H1 (cell line): ENCODE measurements at regions not wholly inside any gene's neighbourhood (a gene's known extent, or its start where the extent isn't known, plus 50 kb on each side); places are given as distances from the start of the nearest gene placed in this dataset.
"Not testable (repeated sequence)": the region's sequence is repeated elsewhere in the genome, so short reads cannot be mapped to it uniquely, and the experiment has no call there.

Experiments used
- CTCF ChIA-PET: fragments of 300-600 bp; sonication (Branson Sonifier 250); formaldehyde crosslinking; loops from one replicate; lab custom pipeline; 2021; ENCODE audit not compliant: partially characterized antibody; lab: Charles Lee
- POLR2A ChIA-PET: fragments of 300-600 bp; sonication (Branson Sonifier 250); formaldehyde crosslinking; loops from one replicate; lab custom pipeline; 2021; ENCODE audit warnings: inconsistent platforms; ENCODE audit not compliant: partially characterized antibody; lab: Charles Lee
- DNase-seq, 2 experiments: peaks; one replicate each; pipeline versions ENCODE4 v3.0.0 to v3.0.0-alpha.2; 2010 to 2022; ENCODE audit warnings: low spot score in 2 of 2, low read depth in 1 of 2, mixed read lengths in 1 of 2
- FAIRE-seq: peaks from 2 replicates; lab custom pipeline; 2011; peaks lifted over from hg19 to GRCh38; lab: Jason Lieb, UNC
- H2AFZ ChIP-seq: 2 replicates; pipeline ENCODE4 v1.8.1; 2012; ENCODE audit warnings: low read length, inconsistent platforms
- H2AK5ac ChIP-seq: 2 replicates; pipeline ENCODE4 v1.6.1; 2013; ENCODE audit warnings: low read depth, low read length
- H2BK120ac ChIP-seq: replicated peaks from 2 replicates; pipeline ENCODE3; 2013; ENCODE audit warnings: low read depth, low read length, inconsistent platforms
- H2BK12ac ChIP-seq: 2 replicates; pipeline ENCODE4 v1.6.1; 2013; ENCODE audit warnings: low read depth, low read length
- H2BK15ac ChIP-seq: 2 replicates; pipeline ENCODE4 v1.6.1; 2013; ENCODE audit warnings: low read length
- H2BK20ac ChIP-seq: 2 replicates; pipeline ENCODE4 v1.6.1; 2013; ENCODE audit warnings: low read length
- H2BK5ac ChIP-seq: 2 replicates; pipeline ENCODE4 v1.6.1; 2013; ENCODE audit warnings: low read depth, low read length
- H3K14ac ChIP-seq: 2 replicates; pipeline ENCODE4 v1.6.1; 2013; ENCODE audit warnings: inconsistent platforms; ENCODE audit not compliant: insufficient read length
- H3K18ac ChIP-seq: 2 replicates; pipeline ENCODE4 v1.6.1; 2013; ENCODE audit warnings: low read length; ENCODE audit errors: extremely low read depth
- H3K23ac ChIP-seq: 2 replicates; pipeline ENCODE4 v1.6.1; 2013; ENCODE audit warnings: inconsistent platforms; ENCODE audit not compliant: insufficient read length
- H3K23me2 ChIP-seq: 2 replicates; pipeline ENCODE4 v1.6.1; 2013; ENCODE audit warnings: low read depth, low read length
- H3K27ac ChIP-seq: 2 replicates; pipeline ENCODE4 v1.6.1; 2011; ENCODE audit warnings: low read depth, low read length, inconsistent platforms
- H3K27me3 ChIP-seq, 4 experiments: replicated peaks in 1 of 4; 1 replicate in 1 of 4; 2 replicates in 3 of 4; pipeline versions ENCODE4 v1.6.1 to v1.8.1; 2011 to 2013; ENCODE audit warnings: low read length in 3 of 4, mild to moderate bottlenecking in 3 of 4, inconsistent platforms in 2 of 4, mixed read lengths in 2 of 4, moderate library complexity in 1 of 4; ENCODE audit not compliant: control insufficient read depth in 3 of 4, insufficient read depth in 3 of 4; ENCODE audit errors: extremely low read depth in 1 of 4
- H3K36me3 ChIP-seq, 4 experiments: 2 replicates each; pipeline versions ENCODE4 v1.6.1 to v1.8.1; 2011 to 2013; ENCODE audit warnings: mild to moderate bottlenecking in 4 of 4, low read length in 3 of 4, moderate library complexity in 2 of 4, control low read depth in 1 of 4, inconsistent platforms in 1 of 4; ENCODE audit not compliant: insufficient read depth in 4 of 4, control insufficient read depth in 2 of 4
- H3K4ac ChIP-seq: replicated peaks from 2 replicates; pipeline ENCODE3; 2013; ENCODE audit warnings: low read length, low read depth, mixed read lengths, inconsistent platforms; ENCODE audit not compliant: insufficient read length
- H3K4me1 ChIP-seq, 4 experiments: replicated peaks in 1 of 4; 1 replicate in 1 of 4; 2 replicates in 3 of 4; pipeline versions ENCODE4 v1.6.1 to v1.8.1; 2011 to 2013; ENCODE audit warnings: low read length in 3 of 4, inconsistent platforms in 2 of 4, mixed read lengths in 1 of 4; ENCODE audit not compliant: insufficient read depth in 4 of 4, control insufficient read depth in 3 of 4
- H3K4me2 ChIP-seq, 2 experiments: 2 replicates each; pipeline versions ENCODE4 v1.6.1 to v1.8.1; 2011 to 2013; ENCODE audit warnings: low read depth in 2 of 2, low read length in 2 of 2, control low read depth in 1 of 2, inconsistent platforms in 1 of 2, mild to moderate bottlenecking in 1 of 2; ENCODE audit not compliant: insufficient read depth in 1 of 2
- H3K4me3 ChIP-seq, 4 experiments: fragments of 200-600, 300-600 bp in 1 of 4; sonication (generic), shearing (Covaris generic), sonication (Bioruptor Twin) in 1 of 4; 2 replicates each; pipeline versions ENCODE4 v1.5.1 to v1.8.1; 2011 to 2016; ENCODE audit warnings: low read length in 4 of 4, low read depth in 3 of 4, control low read depth in 2 of 4, inconsistent platforms in 2 of 4, mild to moderate bottlenecking in 2 of 4, mixed read lengths in 1 of 4, moderate library complexity in 1 of 4; ENCODE audit not compliant: insufficient read depth in 2 of 4; ENCODE audit errors: extremely low read depth in 1 of 4
- H3K56ac ChIP-seq: replicated peaks from 2 replicates; pipeline ENCODE3; 2013; ENCODE audit warnings: low read depth, mild to moderate bottlenecking, mixed read lengths, low read length, inconsistent platforms; ENCODE audit not compliant: insufficient read length
- H3K79me1 ChIP-seq: 2 replicates; pipeline ENCODE4 v1.6.1; 2013; ENCODE audit warnings: low read depth, low read length, control low read depth
- H3K79me2 ChIP-seq, 2 experiments: 2 replicates each; pipeline versions ENCODE4 v1.6.1 to v1.8.1; 2012 to 2013; ENCODE audit warnings: low read length in 2 of 2, mild to moderate bottlenecking in 2 of 2, inconsistent platforms in 1 of 2; ENCODE audit not compliant: insufficient read depth in 2 of 2, control insufficient read depth in 1 of 2
- H3K9ac ChIP-seq, 4 experiments: replicated peaks in 1 of 4; 1 replicate in 1 of 4; 2 replicates in 3 of 4; pipeline versions ENCODE4 v1.6.1 to v1.8.1; 2011 to 2013; ENCODE audit warnings: low read depth in 3 of 4, low read length in 3 of 4, control low read depth in 2 of 4, mild to moderate bottlenecking in 2 of 4, moderate library complexity in 2 of 4, inconsistent platforms in 1 of 4; ENCODE audit errors: extremely low read depth in 1 of 4
- H3K9me3 ChIP-seq, 2 experiments: 2 replicates each; pipeline versions ENCODE4 v1.6.1 to v1.8.1; 2012 to 2013; ENCODE audit warnings: mild to moderate bottlenecking in 2 of 2, moderate library complexity in 2 of 2, control low read depth in 1 of 2, inconsistent platforms in 1 of 2, low read depth in 1 of 2, low read length in 1 of 2, mixed read lengths in 1 of 2; ENCODE audit not compliant: insufficient read depth in 2 of 2
- H4K20me1 ChIP-seq, 2 experiments: replicated peaks in 1 of 2; 2 replicates each; pipeline versions ENCODE3 to v1.8.1; 2011 to 2013; ENCODE audit warnings: inconsistent platforms in 2 of 2, low read length in 2 of 2, mild to moderate bottlenecking in 1 of 2; ENCODE audit not compliant: insufficient read depth in 2 of 2, control insufficient read depth in 1 of 2
- H4K5ac ChIP-seq: 2 replicates; pipeline ENCODE4 v1.6.1; 2013; ENCODE audit warnings: low read length, low read depth, mixed read lengths, inconsistent platforms; ENCODE audit not compliant: insufficient read length
- H4K8ac ChIP-seq: 2 replicates; pipeline ENCODE4 v1.8.0; 2013; ENCODE audit warnings: mild to moderate bottlenecking, moderate library complexity, low read length, inconsistent platforms; ENCODE audit not compliant: insufficient read depth; ENCODE audit errors: extremely low read depth
- H4K91ac ChIP-seq: replicated peaks from 2 replicates; pipeline ENCODE3; 2013; ENCODE audit warnings: low read length, mixed read lengths, inconsistent platforms; ENCODE audit not compliant: insufficient read length
- EP300 ChIP-seq, 2 experiments: IDR thresholded peaks; 1 replicate in 1 of 2; 2 replicates in 1 of 2; pipeline ENCODE4 v1.6.1; 2011 to 2012; ENCODE audit warnings: low read depth in 2 of 2, low read length in 2 of 2, mild to moderate bottlenecking in 2 of 2, borderline replicate concordance in 1 of 2, inconsistent platforms in 1 of 2, moderate library complexity in 1 of 2
- WGBS, 2 experiments: shearing (Covaris generic) in 1 of 2; methylation state at CpG; one replicate each; pipeline versions ENCODE4 v1.1.6 to v1.1.7; 2013 to 2015; ENCODE audit warnings: low lambda C conversion rate in 2 of 2, mixed read lengths in 2 of 2, inconsistent platforms in 1 of 2, low coverage in 1 of 2, missing lambda C conversion rate in 1 of 2; ENCODE audit not compliant: insufficient replicate concordance in 2 of 2, insufficient coverage in 1 of 2, insufficient read length in 1 of 2; ENCODE audit errors: extremely low coverage in 1 of 2, missing lambda C conversion rate in 1 of 2; 5-methylcytosine and 5-hydroxymethylcytosine counted together

- H3K9me3 ChIP-seq, H3K4me2 ChIP-seq, H4K5ac ChIP-seq, POLR2A ChIA-PET, H4K20me1 ChIP-seq, H3K27me3 ChIP-seq, H3K79me2 ChIP-seq, H3K36me3 ChIP-seq, H4K8ac ChIP-seq, H3K23ac ChIP-seq, H3K4me3 ChIP-seq, H3K4ac ChIP-seq, H3K79me1 ChIP-seq, H2AK5ac ChIP-seq, H2BK15ac ChIP-seq, H2BK120ac ChIP-seq, H3K9ac ChIP-seq, FAIRE-seq, CTCF ChIA-PET, H2BK20ac ChIP-seq, H3K14ac ChIP-seq, H4K91ac ChIP-seq, H3K4me1 ChIP-seq, H3K18ac ChIP-seq, H2BK12ac ChIP-seq, H2BK5ac ChIP-seq, H3K23me2 ChIP-seq, H2AFZ ChIP-seq, H3K27ac ChIP-seq, H3K56ac ChIP-seq: not testable (repeated sequence)
- DNase-seq, result peak in 1 of 2 experiments; percentile 43
- TF ChIP-seq EP300 (IDR thresholded peaks at IDR 0.05; ENCODE audit: borderline replicate concordance in 1 of 2, low read depth in 2 of 2, low read length in 2 of 2), result peak in 1 of 2 experiments; percentile 48; a peak in 1 of 3 replicates
- 100% methylated on average over 2 of the region's 30 CpGs; no CpG with 5 or more reads in 1 of the 2 experiments for WGBS, 2 experiments
These were observed 169.5 kb downstream of the NPIPB11 start for GRCh38 chr16:29237023-29237422.

GRCh38 chr16:29235836-29236370, 170.6 kb downstream of the NPIPB11 start:
- H3K18ac ChIP-seq, H2BK20ac ChIP-seq, H3K4me2 ChIP-seq, H3K23ac ChIP-seq, H4K91ac ChIP-seq, FAIRE-seq, H2BK15ac ChIP-seq, H2BK12ac ChIP-seq, H3K9me3 ChIP-seq, H2AFZ ChIP-seq, H3K36me3 ChIP-seq, H3K4ac ChIP-seq, H3K9ac ChIP-seq, POLR2A ChIA-PET, H3K4me3 ChIP-seq, H2AK5ac ChIP-seq, H3K4me1 ChIP-seq, H3K79me2 ChIP-seq, H3K79me1 ChIP-seq, H3K23me2 ChIP-seq, H3K14ac ChIP-seq, H4K5ac ChIP-seq, H4K20me1 ChIP-seq, H2BK120ac ChIP-seq, H3K27me3 ChIP-seq, H2BK5ac ChIP-seq, H4K8ac ChIP-seq, CTCF ChIA-PET, H3K56ac ChIP-seq, H3K27ac ChIP-seq: not testable (repeated sequence)
- 94% methylated on average over 13 of the region's 16 CpGs; no CpG with 5 or more reads in 1 of the 2 experiments for WGBS, 2 experiments
- DNase-seq, result peak in 1 of 2 experiments; percentile 20
